AML-193 (cell line): ENCODE measurements at regions not wholly inside any gene's neighbourhood (a gene's known extent, or its start where the extent isn't known, plus 50 kb on each side); places are given as distances from the start of the nearest gene placed in this dataset.

ENCODE experiments used
- DNase-seq, 2 experiments: peaks; one replicate each; lab custom pipeline; 2025; lab: John Stamatoyannopoulos, UW

- no peak for DNase-seq
Measured at GRCh38 chr16:73306901-73307413, 259.0 kb upstream of the ZFHX3 start.

- no peak for DNase-seq
Measured at GRCh38 chr16:73304008-73304774, 256.3 kb upstream of the ZFHX3 start.

GRCh38 chr16:73302942-73303341, 255.0 kb upstream of the ZFHX3 start:
- DNase-seq, result no peak

- DNase-seq, result no peak
Measured at GRCh38 chr16:73301984-73302383, 254.1 kb upstream of the ZFHX3 start.

DNA sequence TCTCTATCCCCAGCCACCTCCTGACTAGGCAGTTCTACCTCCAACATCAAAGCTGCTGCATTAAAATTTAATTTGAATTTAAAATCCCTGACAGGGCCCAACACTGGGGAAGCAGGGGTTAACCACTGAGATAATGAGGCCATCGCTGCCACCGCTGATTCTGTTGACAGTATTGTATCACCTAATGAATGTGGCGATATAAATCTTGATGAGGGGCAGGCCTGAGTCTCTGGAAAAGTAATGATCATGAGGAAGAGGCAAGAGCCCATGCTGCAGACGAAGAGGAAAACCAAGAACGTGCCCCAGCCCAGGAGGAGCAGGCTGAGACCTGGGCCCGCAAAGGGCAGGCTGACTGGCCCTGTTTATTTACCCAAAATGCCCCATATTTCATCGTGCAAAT, 251.4 kb upstream of the ZFHX3 start:
- no peak for DNase-seq

- no peak for DNase-seq
Measured at GRCh38 chr16:73298562-73298961, 250.6 kb upstream of the ZFHX3 start.

GRCh38 chr16:73290258-73290657, 242.3 kb upstream of the ZFHX3 start:
- no peak for DNase-seq

GRCh38 chr16:73289232-73289631, 241.3 kb upstream of the ZFHX3 start:
- DNase-seq, result no peak

GRCh38 chr16:73288520-73288919, 240.6 kb upstream of the ZFHX3 start:
- no peak for DNase-seq

- no peak for DNase-seq
Measured at GRCh38 chr16:73287859-73288405, 240.0 kb upstream of the ZFHX3 start.

DNA sequence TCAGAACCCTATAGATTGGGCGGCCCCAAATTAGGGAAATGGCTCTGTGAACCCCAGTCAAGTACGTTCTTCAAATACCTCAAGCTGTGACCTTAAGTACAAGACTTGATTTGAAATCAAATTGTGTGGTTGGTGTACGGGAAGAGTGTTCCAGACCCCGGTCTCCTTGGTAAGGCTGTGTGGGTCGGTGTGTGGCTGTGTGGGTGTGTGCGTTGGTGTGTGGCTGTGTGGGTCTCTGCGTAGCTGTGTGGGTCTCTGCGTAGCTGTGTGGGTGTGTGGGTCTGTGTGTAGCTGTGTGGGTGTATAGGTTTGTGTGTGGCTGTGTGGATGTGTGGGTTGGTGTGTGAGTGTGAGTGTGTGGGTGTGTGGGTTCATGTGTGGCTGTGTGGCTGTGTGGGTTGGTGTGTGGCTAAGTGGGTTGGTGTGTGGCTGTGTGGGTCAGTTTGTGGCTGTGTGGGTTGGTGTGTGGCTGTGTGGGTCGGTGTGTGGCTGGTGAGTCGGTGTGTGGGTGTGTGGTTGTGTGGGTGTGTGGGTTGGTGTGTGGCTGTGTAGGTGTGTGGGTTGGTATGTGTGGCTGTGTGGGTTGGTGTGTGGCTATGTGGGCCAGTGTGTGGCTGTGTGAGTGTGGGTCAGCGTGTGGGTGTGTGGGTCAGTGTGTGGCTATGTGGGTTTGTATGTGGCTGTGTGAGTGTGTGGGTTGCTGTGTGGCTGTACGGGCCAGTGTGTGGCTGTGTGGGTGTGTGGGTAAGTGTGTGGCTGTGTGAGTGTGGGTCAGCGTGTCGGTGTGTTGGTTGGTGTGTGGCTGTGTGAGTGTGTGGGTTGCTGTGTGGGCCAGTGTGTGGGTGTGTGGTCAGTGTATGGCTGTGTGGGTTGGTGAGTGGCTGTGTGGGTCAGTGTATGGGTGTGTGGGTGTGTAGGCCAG, 238.7 kb upstream of the ZFHX3 start:
- no peak for DNase-seq

GRCh38 chr16:73285436-73286201, 237.7 kb upstream of the ZFHX3 start:
- DNase-seq, result no peak

- no peak for DNase-seq
Measured at GRCh38 chr16:73280388-73280787, 232.5 kb upstream of the ZFHX3 start.

DNA sequence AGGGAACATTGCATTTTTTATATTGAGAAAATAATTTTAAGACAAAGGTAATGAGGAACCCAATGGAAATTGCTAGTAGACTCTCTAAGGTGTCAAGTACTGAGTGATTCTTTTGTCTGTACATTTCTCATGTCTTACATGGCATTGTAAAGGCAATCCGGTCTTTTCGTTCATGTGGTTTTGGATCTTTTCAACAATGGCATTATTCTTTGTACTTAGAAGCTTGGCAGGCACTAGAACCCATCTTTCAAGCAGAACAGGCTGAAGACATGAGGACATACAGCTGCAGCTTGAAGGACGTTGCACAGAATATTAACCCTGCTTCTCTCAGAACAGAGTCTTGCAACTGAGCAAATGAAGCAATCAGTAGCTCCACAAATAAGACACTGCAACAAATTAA, 231.5 kb upstream of the ZFHX3 start:
- DNase-seq, result no peak

DNA sequence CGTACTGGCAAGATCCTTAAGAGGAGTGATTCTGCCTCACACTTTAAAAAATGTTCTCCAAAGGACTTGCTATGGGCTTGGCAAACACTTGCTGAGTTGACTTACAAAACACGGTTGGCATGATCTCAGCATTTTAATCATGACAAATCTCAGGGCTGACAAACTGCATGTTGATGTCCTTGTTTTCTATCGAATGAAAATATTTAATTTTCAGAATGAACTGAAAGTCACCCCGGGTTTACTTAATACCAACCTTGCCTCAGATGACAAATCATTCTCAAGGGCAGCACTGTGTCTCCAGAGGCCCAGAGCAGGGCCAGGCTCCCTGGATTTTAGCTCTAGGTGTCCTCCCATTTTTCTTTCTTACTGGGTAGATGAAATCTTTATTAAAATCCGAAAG, 229.1 kb upstream of the ZFHX3 start:
- DNase-seq, result no peak

DNA sequence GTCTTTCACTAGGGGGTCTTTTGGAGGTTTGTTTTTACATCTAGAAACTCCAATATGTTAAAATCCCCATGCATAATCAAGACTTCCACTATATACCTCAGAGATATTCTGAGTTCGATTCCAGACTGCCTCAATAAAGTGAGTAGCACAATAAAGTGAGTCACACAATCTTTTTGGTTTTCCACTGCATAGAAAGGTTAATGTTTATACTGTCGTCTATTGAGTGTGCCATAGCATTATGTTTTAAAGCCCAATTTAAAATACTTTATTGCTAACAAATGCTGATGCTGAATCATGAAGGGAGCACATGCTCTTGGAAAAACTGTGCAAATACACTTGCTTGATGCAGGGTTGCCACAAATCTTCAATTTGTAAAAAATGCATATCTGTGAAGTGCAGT, 227.5 kb upstream of the ZFHX3 start:
- DNase-seq, result no peak

DNA sequence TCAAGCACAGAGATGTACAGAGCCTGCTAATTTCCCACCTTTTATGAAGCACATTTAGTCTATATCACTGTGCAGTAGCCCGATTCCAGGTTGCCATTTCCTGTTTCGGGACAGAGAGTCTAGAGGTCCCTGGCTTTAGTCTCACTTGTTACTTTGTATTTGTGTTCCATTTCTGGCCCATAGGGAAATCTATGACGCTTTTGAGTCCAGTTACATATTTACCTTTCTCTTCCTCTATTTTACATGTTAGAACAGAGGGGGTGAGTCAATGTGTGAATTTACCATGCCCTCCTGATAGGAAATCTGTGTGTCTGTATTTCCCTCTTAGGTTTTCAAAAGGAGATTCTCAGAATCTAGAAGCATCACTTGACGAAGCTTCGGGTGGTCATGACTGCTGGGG, 227.1 kb upstream of the ZFHX3 start:
- no peak for DNase-seq

- no peak for DNase-seq
Measured at GRCh38 chr16:73274140-73274539, 226.2 kb upstream of the ZFHX3 start.

- DNase-seq, result no peak
Measured at GRCh38 chr16:73268366-73268993, 220.6 kb upstream of the ZFHX3 start.

GRCh38 chr16:73265935-73266334, 218.0 kb upstream of the ZFHX3 start:
- DNase-seq, result no peak

DNA sequence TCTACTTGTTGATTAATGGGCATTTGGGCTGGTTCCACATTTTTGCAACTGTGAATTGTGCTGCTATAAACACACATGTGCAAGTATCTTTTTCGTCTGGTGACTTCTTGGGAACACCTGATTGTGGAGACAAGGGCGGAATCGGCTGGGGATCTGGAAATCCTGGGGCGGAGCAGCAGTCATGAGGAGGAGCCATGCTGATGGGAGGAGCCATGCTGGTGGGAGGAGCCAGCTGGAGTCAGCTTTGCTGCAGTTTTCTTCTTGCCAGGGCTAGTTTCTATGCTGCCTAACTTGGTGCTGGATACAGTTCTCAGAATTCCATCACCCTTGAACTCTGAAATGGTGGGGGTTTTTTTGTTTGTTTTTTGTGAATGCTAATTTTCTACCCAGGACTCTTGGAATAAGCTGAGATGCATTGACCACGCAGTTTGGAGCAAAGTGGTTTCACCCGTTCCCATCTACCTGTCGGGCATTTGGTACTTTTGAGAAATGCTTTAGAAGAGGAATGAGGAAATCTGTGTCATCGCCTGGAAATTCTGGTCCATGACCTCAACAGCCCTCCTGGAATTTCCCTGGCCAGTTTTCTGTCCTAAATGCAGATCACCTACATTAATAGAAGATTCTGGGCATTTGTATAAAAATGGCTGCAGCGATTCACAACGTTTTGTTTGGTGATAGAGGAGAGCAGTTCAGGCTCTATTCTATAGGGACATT, 217.4 kb upstream of the ZFHX3 start:
- no peak for DNase-seq
